ENCODE measurements at regions not wholly inside any gene's neighbourhood (a gene's known extent, or its start where the extent isn't known, plus 50 kb on each side); places are given as distances from the start of the nearest gene placed in this dataset.

DNA sequence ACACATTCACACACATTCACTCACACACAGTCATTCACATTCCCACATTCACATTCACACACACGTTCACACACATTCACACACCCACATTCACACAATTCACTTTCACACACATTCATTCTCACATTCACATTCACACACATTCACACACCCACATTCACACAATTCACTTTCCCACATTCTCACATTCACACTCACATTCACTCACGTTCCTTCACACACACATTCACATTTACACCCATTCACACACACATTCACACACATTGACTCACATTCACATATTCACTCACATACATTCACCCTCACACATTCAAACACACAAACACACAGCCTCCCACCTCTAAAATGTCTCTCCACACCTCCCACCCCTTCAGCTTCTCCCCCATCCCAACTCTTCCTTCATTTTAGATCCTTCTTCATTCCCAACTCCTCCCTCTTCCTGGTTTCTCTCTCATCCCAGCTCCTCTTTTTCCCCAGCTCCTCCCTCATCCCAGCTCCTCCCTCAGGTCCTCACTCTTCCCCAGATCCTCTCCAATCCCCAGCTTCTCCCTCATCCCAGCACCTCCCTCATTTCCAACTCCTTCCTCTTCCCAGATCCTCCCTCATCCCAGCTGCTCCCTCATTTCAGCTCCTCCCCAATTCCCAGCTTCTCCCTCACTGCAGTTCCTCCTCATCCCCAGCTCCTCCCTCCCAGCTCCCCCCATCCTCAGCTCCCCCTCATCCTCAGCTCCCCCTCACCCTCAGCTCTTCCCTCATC is 111.0 kb downstream of the FAM53A start:
- TF ChIP-seq, protein P1, sequence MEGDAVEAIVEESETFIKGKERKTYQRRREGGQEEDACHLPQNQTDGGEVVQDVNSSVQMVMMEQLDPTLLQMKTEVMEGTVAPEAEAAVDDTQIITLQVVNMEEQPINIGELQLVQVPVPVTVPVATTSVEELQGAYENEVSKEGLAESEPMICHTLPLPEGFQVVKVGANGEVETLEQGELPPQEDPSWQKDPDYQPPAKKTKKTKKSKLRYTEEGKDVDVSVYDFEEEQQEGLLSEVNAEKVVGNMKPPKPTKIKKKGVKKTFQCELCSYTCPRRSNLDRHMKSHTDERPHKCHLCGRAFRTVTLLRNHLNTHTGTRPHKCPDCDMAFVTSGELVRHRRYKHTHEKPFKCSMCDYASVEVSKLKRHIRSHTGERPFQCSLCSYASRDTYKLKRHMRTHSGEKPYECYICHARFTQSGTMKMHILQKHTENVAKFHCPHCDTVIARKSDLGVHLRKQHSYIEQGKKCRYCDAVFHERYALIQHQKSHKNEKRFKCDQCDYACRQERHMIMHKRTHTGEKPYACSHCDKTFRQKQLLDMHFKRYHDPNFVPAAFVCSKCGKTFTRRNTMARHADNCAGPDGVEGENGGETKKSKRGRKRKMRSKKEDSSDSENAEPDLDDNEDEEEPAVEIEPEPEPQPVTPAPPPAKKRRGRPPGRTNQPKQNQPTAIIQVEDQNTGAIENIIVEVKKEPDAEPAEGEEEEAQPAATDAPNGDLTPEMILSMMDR (IDR thresholded peaks at IDR 0.05), result no peak
- TF ChIP-seq EZH2phosphoT487 (IDR thresholded peaks at IDR 0.05), result no peak
- TF ChIP-seq EZH2 (IDR thresholded peaks at IDR 0.05), result no peak

All from neural progenitor cell (in vitro differentiated cells).